Neural crest cell (in vitro differentiated cells): ENCODE measurements at regions not wholly inside any gene's neighbourhood (a gene's known extent, or its start where the extent isn't known, plus 50 kb on each side); places are given as distances from the start of the nearest gene placed in this dataset.
"Not testable (repeated sequence)": the region's sequence is repeated elsewhere in the genome, so short reads cannot be mapped to it uniquely, and the experiment has no call there.

ENCODE experiments used
- DNase-seq: peaks from one replicate; pipeline ENCODE4 v3.0.0; 2021; ENCODE audit warnings: low read depth, mixed read lengths, low spot score
- H3K27ac Mint-ChIP-seq: one replicate; pipeline ENCODE4 v1.8.0; 2021; ENCODE audit warnings: mild to moderate bottlenecking, mixed read lengths; ENCODE audit not compliant: unreplicated experiment
- H3K27me3 Mint-ChIP-seq: 2 replicates; pipeline ENCODE4 v1.8.0; 2021; ENCODE audit warnings: low read depth, mild to moderate bottlenecking, mixed read lengths
- H3K36me3 Mint-ChIP-seq: 2 replicates; pipeline ENCODE4 v1.8.0; 2021; ENCODE audit warnings: low read depth, mild to moderate bottlenecking, mixed read lengths
- H3K4me1 Mint-ChIP-seq: 2 replicates; pipeline ENCODE4 v1.8.0; 2021; ENCODE audit warnings: mixed read lengths
- H3K4me3 Mint-ChIP-seq: one replicate; pipeline ENCODE4 v1.8.0; 2021; ENCODE audit warnings: mild to moderate bottlenecking, mixed read lengths
- H3K9me3 Mint-ChIP-seq: 2 replicates; pipeline ENCODE4 v1.8.0; 2021; ENCODE audit warnings: mixed read lengths
- TF ChIP-seq, protein P1 (sequence below): fragments of 200-600 bp; sonication (generic); conservative IDR thresholded peaks from 2 replicates; pipeline ENCODE4 v1.5.0; 2021; ENCODE audit warnings: antibody characterized with exemption, mild to moderate bottlenecking

DNA sequence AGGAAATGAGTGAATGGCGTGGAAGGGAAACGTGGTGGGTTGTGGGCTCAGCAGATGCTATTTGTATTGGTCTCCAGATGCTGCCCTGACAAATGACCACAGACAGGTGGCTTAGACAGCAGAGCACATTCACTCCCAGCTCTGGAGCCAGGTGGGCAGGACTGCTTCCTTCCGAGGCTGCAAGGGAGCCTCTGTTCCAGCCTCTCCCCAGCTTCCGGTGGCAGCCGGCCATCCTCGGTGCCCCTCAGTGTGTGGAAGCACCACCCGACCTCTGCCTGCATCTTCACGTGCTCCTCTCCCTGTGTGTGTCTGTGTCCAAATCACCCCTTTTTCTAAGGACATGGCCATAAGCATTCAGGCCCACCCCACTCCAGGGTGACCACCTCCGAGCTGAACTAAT lies 105.1 kb downstream of the SOX1 start:
- no peak for DNase-seq
- H3K36me3 Mint-ChIP-seq, result peaks cover 6% of the 10 kb centered on the region
- peaks cover 26% of the 10 kb centered on the region for H3K4me1 Mint-ChIP-seq
- H3K9me3 Mint-ChIP-seq, result peaks cover 8% of the 10 kb centered on the region
- TF ChIP-seq, protein P1, sequence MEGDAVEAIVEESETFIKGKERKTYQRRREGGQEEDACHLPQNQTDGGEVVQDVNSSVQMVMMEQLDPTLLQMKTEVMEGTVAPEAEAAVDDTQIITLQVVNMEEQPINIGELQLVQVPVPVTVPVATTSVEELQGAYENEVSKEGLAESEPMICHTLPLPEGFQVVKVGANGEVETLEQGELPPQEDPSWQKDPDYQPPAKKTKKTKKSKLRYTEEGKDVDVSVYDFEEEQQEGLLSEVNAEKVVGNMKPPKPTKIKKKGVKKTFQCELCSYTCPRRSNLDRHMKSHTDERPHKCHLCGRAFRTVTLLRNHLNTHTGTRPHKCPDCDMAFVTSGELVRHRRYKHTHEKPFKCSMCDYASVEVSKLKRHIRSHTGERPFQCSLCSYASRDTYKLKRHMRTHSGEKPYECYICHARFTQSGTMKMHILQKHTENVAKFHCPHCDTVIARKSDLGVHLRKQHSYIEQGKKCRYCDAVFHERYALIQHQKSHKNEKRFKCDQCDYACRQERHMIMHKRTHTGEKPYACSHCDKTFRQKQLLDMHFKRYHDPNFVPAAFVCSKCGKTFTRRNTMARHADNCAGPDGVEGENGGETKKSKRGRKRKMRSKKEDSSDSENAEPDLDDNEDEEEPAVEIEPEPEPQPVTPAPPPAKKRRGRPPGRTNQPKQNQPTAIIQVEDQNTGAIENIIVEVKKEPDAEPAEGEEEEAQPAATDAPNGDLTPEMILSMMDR, result no peak
- no peak overlapping the region for H3K27ac Mint-ChIP-seq
- H3K27me3 Mint-ChIP-seq, result no peaks in the 10 kb centered on the region
- H3K4me3 Mint-ChIP-seq, result no peak overlapping the region

DNA sequence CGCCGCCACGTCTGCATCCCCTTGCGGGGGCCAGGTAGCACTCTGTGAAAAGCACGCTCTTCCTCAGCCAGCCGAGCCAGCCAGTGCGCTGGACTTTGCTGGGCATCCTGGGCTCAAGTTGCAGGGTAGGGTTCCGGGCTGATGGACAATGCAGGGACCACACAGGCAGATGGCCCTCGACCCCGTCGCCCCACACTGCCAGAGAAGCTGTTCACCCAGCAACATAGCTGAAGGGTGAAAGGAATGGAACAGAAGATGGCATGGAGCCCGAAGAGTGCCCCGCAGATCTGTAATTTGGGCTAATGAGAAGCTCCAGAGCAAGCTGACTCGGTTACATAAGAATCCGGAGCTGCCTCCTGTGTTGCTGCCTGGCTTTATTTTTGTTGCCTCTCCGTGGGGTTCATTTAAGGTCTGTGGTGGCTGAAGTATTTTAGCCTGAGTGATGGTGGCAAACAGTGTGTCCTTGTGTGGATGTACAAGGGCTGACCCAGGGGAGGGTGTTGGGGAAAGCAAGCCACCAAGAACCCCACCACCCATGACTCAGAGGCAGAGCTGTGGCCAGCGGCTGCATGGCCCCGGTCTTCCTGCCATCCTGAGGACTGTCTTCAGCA lies 105.8 kb downstream of the SOX1 start:
- peaks cover 21% of the 10 kb centered on the region for H3K4me1 Mint-ChIP-seq
- H3K27me3 Mint-ChIP-seq, result no peaks in the 10 kb centered on the region
- H3K9me3 Mint-ChIP-seq, result peaks cover 8% of the 10 kb centered on the region
- DNase-seq, result no peak
- TF ChIP-seq, protein P1, result no peak
- no peak overlapping the region for H3K4me3 Mint-ChIP-seq
- H3K27ac Mint-ChIP-seq, result no peak overlapping the region
- peaks cover 6% of the 10 kb centered on the region for H3K36me3 Mint-ChIP-seq

GRCh38 chr13:112174476-112175110 lies 107.6 kb downstream of the SOX1 start:
- H3K4me1 Mint-ChIP-seq, result peaks cover 20% of the 10 kb centered on the region
- H3K27me3 Mint-ChIP-seq, result no peaks in the 10 kb centered on the region
- peaks cover 6% of the 10 kb centered on the region for H3K36me3 Mint-ChIP-seq
- TF ChIP-seq, protein P1, result no peak
- no peak overlapping the region for H3K27ac Mint-ChIP-seq
- peaks cover 8% of the 10 kb centered on the region for H3K9me3 Mint-ChIP-seq
- no peak for DNase-seq
- no peak overlapping the region for H3K4me3 Mint-ChIP-seq

DNA sequence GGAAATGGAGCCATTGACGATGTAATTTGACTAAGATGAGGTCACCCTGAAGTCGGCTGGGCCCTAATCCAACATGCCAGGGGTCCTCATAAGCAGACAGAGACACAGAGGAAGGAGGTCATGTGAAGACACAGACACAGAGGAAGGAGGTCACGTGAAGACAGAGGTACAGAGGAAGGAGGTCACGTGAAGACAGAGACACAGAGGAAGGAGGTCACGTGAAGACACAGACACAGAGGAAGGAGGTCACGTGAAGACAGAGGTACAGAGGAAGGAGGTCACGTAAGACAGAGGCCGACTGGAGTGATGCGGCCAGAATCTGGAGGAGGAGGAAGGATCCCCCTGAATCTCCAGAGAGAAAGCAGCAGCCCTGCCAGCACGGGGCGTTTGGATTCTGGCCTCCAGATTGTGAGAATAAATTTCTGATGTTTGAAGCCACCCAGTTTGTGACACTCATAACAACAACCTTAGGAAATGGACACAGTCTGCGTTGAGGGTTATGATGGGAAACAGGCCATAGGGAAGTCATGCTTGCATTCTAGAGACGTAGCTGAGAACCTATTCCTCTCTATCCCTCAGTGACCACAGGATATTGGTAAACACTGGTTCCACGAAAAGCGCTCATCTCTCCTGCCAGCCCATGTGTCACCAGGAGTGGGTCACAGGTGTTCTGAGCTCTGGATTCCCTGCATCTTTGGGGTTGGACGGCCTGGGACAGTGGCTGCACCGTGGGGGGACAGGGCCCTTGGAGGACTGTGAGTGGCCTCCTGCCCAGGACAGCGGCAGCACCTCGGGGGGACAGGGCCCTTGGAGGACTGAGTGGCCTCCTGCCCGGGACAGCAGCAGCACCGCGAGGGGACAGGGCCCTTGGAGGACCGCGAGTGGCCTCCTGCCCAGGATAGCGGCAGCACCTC lies 108.5 kb downstream of the SOX1 start:
- Mint-ChIP-seq H3K9me3 (peaks cover 8% of the 10 kb centered on the region), H3K36me3 (peaks cover 6% of the 10 kb centered on the region), H3K27me3 (no peaks in the 10 kb centered on the region), H3K27ac (no peak overlapping the region), H3K4me3 (no peak overlapping the region), H3K4me1 (peaks cover 22% of the 10 kb centered on the region)
- TF ChIP-seq, protein P1, result no peak
- no peak for DNase-seq

- not testable (repeated sequence) for H3K9me3 Mint-ChIP-seq, DNase-seq, H3K4me3 Mint-ChIP-seq
Observed at GRCh38 chr13:112176141-112177119, 109.5 kb downstream of the SOX1 start.

More at GRCh38 chr13:112176141-112177119, 109.5 kb downstream of the SOX1 start:
- H3K27me3 Mint-ChIP-seq, H3K36me3 Mint-ChIP-seq, H3K27ac Mint-ChIP-seq: not testable (repeated sequence)
- H3K4me1 Mint-ChIP-seq, result peaks cover 25% of the 10 kb centered on the region
